Astrocyte of the spinal cord (primary cell): ENCODE measurements at regions not wholly inside any gene's neighbourhood (a gene's known extent, or its start where the extent isn't known, plus 50 kb on each side); places are given as distances from the start of the nearest gene placed in this dataset.

Source experiments
- DNase-seq: peaks from one replicate; pipeline ENCODE4 v3.0.0; 2011; ENCODE audit warnings: low read depth, low spot score
- H3K4me3 ChIP-seq: 2 replicates; pipeline ENCODE4 v1.5.1; 2011; ENCODE audit warnings: low read depth, mild to moderate bottlenecking, low read length, moderate library complexity
- in situ Hi-C: cut with HindIII; loops from 2 replicates; pipeline ENCODE4 v1.10.0; 2017; ENCODE audit warnings: low sequenced_read_pairs
- TF ChIP-seq, protein P1 (sequence below): IDR thresholded peaks from 2 replicates; pipeline ENCODE4 v1.5.1; 2012; ENCODE audit warnings: low read depth, mild to moderate bottlenecking, low read length, inconsistent platforms

DNA sequence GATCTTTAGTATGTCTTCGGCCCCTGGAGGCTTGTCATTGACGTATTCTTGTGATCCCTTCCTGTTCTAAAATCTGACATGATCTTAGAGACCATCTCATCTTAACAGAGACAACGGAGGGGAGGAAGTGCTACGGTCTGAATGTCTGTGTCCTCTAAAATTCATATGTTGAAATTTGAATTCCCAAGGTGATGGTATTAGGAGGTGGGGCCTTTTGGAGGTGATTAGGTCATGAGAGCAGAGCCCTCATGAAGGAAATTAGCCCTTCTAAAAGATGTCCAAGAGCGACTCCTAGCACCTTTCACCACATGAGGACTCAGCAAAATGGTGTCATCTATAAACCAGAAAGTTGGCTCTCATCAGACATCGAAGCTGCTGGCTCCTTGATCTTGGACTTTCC is 233.2 kb upstream of the CMC1 start:
- H3K4me3 ChIP-seq, result no peak overlapping the region
- TF ChIP-seq, protein P1, sequence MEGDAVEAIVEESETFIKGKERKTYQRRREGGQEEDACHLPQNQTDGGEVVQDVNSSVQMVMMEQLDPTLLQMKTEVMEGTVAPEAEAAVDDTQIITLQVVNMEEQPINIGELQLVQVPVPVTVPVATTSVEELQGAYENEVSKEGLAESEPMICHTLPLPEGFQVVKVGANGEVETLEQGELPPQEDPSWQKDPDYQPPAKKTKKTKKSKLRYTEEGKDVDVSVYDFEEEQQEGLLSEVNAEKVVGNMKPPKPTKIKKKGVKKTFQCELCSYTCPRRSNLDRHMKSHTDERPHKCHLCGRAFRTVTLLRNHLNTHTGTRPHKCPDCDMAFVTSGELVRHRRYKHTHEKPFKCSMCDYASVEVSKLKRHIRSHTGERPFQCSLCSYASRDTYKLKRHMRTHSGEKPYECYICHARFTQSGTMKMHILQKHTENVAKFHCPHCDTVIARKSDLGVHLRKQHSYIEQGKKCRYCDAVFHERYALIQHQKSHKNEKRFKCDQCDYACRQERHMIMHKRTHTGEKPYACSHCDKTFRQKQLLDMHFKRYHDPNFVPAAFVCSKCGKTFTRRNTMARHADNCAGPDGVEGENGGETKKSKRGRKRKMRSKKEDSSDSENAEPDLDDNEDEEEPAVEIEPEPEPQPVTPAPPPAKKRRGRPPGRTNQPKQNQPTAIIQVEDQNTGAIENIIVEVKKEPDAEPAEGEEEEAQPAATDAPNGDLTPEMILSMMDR, result no peak
- no peak for DNase-seq
- in situ Hi-C loops, result no loop called here

DNA sequence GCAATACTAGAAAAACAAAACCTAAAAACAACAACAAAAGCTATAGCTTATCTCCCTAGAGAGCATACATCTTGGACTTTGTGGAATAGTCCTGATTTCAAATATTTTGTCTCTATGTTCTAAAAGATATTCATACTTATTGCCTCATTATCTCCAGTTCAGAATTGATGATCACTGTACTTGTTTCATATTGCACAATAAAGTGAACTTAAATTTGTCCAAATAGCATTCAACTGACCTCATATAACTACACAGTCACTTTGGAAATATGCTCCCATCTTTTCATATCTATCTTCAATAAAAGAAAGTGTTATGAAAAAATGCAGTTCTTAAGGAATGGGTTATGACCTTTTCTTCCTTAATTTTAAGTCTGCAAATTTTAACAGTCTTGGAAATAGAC is 228.6 kb upstream of the CMC1 start:
- DNase-seq, result no peak
- in situ Hi-C loops, result no loop called here
- TF ChIP-seq, protein P1, result no peak
- no peak overlapping the region for H3K4me3 ChIP-seq

DNA sequence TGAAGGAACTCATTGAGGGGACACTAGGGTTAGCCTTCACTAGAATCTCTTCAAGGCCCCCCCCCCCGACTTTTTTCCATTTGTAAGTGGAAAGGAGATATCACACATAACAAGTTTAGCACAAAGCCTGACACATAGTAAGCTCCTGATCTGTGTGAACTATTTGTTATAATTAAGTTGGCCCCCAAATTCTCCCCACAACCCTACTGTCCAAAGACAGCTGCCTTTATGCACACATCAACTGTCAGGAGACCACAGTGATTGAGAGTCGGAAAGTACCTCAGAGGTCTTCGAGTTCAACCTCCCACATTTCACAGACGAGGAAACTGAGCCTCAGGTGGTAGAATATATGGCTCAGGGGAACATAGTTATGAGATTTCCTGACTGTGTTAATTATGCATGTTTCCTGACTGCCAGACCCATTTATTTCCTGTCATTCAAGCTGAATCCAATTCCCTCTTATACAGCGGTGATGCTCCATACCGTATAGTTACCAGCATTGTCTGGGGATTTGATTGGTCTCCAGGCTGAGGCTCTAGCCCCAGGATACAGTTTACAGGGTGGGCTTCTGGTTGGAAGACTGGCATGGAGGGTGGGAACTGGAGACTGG is 227.4 kb upstream of the CMC1 start:
- DNase-seq, result no peak
- in situ Hi-C loops, result no loop called here
- TF ChIP-seq, protein P1, result no peak
- no peak overlapping the region for H3K4me3 ChIP-seq

DNA sequence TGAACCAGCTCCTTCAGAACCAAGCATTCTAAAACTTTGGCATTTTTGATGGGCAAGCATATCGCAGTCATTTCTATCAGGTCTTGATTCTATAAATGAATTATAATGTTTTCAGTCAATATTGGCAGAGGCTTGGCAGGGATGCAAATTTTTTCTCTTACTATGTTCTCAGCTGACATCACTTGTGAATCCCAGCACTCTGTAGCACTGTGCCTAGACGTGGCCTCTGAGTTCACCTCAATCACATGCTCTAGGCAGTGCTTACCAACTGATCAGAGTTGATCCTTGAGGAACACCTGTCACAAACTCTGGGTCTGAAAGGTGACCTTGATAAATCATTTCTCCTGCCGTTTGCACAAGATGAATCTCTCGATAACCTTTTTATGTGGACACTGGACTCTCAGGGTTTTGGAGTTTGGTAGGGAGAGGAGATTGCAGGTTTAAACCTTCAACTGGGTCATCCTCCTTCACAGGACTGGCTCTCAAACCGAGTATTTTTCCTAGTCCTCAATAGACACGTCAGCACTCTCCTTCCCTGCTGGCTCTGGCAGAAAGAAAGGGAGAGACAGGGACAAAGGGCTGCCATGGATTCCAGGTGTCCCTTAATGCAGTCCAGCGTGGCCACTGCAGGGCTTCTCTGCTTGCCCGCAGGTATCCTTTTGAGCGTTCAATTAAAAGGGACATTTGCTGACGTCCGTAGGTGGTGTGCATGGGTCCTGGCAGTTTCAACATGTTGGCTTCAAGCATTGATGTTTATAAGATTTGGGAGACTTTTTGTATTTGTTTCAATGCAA is 222.3 kb upstream of the CMC1 start:
- TF ChIP-seq, protein P1, result no peak
- no peak overlapping the region for H3K4me3 ChIP-seq
- in situ Hi-C loops, result no loop called here
- no peak for DNase-seq

DNA sequence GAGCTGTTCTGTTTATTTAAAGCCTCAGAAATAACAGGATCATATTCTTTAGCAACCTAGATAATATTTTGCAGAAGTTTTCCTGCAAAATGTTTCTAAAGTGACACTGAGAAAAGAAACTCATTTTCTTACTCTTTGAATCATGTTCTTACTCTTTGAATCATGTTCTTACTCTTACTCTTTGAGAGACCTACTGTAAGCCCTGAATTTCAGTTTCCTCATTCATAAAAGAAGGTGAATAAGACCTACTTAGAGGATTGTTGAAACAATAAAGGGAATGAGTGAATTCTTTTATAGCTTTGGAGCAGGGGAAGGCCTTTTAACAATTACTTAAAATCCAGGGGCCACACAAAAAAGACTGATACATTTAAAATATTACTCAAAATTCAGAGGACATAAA is 221.7 kb upstream of the CMC1 start:
- in situ Hi-C loops, result no loop called here
- no peak for DNase-seq
- H3K4me3 ChIP-seq, result no peak overlapping the region
- TF ChIP-seq, protein P1, result no peak

DNA sequence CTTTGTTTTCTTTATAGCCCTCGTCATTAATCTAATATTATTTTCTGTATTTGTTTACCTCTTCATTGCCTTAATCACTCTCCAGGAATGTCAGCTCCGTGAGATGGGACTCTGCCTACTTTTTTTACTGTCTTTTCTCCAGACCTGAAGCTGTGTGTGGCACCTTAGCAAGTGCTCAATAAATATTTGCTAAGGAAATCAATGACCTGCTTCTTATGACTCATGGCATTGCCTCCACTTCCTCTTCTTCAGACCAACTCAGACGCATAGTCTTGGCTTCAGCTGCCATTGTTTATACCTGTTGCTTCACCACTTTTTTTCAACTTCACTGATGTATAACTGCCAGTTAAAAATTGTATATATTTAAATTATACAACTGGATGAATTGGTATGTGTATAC is 218.5 kb upstream of the CMC1 start:
- H3K4me3 ChIP-seq, result no peak overlapping the region
- in situ Hi-C loops, result no loop called here
- TF ChIP-seq, protein P1, result no peak
- DNase-seq, result no peak
